GM19043 (cell line): ENCODE measurements at regions not wholly inside any gene's neighbourhood (a gene's known extent, or its start where the extent isn't known, plus 50 kb on each side); places are given as distances from the start of the nearest gene placed in this dataset.

Source experiments
- ATAC-seq: cut with Tn5 transposase; IDR thresholded peaks from one replicate; pipeline ENCODE4 v1.9.1; 2021; ENCODE audit warnings: low read depth; ENCODE audit not compliant: unreplicated experiment

GRCh38 chr4:23279377-23279986 is 586.7 kb downstream of the GBA3 start:
- no peak for ATAC-seq

GRCh38 chr4:23278845-23279244 is 586.1 kb downstream of the GBA3 start:
- no peak for ATAC-seq

DNA sequence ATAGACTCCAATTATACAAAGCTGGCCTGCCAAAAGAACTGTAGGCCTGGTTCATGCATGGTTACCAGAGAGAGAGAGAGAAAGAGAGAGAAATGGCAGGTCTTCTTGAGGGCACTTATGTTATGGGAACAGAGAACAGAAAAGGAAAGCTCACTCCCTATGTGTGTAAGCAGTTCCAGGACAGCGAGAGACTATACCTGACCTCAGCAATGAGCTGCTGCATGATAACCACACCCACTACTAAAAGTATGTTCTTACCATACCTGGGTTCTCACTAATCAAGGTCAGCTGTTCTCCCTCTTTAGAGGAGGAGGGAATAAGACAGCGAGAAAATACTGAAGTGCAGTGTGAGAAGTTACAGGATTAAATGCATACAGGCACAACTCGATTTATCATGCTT is 583.3 kb downstream of the GBA3 start:
- no peak for ATAC-seq

DNA sequence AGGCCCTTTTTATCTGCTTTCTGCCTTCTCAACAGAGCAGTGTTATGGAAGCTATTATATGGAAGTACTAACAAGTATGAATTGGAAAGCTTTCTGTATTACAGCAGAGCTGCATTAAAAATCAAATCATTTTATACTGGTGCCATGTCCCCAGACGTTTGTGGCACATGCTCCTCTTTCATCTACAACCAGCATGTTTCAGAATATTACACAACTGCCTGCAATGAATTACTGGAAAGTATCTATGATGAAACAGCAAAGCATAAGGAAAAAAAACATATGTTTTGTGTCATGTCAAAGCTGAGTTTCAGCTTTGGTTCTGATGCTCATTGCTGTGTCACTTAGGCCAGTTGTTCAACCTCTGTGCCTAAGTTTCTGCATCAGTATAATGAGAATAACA is 576.8 kb downstream of the GBA3 start:
- no peak for ATAC-seq

DNA sequence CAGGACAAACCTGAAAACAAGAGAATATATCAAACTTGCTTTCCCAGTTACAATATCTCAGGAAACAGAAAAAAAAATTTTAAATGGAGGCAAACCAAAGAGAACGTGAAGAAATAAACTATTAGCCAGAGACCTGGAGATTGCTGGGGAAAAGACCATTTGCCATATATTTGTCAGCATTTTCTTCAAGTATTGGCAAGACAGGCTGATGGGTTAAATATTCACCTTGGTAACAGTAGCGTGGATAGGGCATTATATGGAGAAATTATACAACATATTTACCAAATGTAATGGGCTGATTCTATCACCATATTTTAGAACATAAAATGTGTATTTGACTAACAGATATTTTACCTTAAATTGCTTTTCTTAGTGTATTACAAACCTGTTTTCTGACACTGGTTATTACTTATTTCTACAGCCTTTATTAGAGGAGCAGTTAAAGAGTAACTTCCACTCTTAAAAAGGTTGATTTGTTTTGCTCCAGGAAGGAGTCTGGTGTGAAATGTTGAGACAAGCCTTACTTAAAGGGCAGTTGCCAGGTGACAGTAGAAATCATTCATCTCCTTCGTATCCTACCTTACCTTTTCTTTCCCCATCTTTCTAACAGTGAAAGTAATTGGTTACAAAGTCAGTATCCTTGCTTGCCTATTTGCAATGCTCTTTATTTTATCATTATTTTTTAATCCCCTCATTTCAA is 575.5 kb downstream of the GBA3 start:
- ATAC-seq = no peak

- no peak for ATAC-seq
These were observed 573.7 kb downstream of the GBA3 start for GRCh38 chr4:23266401-23266800.

GRCh38 chr4:23260511-23260910 is 567.8 kb downstream of the GBA3 start:
- ATAC-seq = no peak

- ATAC-seq = no peak
These were observed 552.6 kb downstream of the GBA3 start for GRCh38 chr4:23245203-23245832.

DNA sequence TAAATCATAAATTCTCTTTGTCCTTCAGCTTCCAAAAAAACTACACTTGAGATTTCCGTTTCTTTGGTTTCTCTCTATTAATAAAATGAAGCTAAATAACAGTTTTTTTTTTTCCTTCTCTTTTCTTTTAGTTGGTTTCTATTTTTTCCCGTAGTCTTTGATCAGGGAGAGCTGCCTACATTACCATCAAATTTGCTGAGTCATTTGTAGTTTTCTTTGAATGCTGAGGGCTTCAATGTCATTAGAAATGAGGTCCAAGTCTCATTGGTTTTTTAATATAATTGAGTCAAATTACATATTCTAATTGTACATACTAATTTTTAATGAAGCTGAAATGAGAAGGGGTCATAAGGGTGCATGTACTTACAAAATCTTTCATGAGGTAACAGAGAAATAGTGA is 550.2 kb downstream of the GBA3 start:
- no peak for ATAC-seq

DNA sequence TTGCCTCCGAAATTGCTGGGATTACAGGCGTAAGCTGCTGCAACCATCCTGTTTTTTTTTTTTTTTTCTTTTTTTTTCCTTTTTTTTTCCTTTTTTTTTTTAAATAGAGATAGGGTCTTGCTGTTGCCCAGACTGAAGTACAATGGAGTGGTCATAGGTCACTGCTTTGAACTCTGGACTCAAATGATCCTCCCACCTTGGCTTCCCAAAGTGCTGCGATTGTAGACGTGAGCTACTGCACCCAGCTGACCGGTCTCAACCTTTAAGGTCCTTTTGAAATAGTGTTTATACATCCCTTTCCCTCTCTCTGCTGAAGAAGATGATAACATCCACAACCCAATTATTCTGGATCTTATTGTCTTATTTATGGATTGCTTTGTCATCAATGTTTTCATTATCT is 548.7 kb downstream of the GBA3 start:
- ATAC-seq = no peak

DNA sequence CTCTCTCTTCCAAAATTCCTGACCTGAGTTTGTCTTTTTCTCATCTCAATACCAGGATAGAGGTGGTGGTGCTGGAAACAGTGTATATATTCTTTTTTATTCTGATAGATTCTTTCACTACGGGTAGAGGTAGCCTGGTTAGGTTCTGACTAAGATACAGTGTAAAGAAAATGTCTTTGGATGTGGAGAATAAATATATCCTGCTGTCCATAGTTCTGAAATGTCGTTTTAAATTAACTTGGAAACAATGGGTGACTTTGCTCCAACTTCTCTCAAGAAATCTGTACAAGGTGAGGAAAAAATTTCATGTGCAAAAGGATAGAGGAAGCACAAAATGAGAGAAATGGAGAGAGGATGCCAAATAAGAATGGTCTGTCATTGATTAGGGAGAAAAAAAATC is 546.1 kb downstream of the GBA3 start:
- ATAC-seq = no peak

DNA sequence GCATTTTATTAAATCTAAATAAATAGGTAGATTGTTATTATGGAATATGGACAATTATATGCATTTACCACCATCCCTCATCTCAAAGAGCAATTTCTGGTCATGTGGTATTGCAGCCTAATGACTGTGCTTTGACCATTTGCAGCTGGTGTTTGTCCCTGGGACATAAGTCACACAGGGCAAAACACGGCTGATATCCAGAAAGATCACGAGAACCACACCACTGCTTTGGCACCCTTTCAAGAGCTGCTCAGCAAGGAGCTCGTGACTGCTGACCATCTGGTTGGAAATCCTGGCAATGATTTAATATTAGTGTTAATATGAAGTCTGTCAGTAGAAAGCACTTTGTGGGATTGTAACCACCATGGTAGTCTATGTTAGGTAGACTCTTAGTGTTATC is 545.0 kb downstream of the GBA3 start:
- no peak for ATAC-seq

GRCh38 chr4:23235628-23236390 is 543.1 kb downstream of the GBA3 start:
- no peak for ATAC-seq

- ATAC-seq = no peak
These were observed 542.0 kb downstream of the GBA3 start for GRCh38 chr4:23234716-23235115.

GRCh38 chr4:23234018-23234417 is 541.3 kb downstream of the GBA3 start:
- no peak for ATAC-seq

DNA sequence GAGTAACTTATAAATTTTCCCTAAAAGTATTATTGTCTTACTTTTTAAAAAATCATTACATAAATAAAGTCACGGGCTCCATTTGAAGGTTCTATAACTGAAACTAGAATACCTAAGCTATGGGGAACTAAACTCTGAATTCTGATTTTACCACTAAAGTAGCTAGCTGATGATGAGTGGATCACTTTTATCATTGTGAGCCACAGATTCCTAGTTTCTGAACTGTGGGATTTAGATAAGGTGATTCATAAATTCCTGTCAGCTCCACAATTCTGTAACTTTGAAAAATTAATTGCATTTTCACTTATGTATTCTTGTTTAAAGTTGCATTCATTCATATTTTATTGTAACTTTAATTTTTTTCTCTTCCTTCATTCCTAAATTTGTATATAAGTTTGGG is 540.9 kb downstream of the GBA3 start:
- no peak for ATAC-seq

GRCh38 chr4:23232987-23233386 is 540.2 kb downstream of the GBA3 start:
- no peak for ATAC-seq

- no peak for ATAC-seq
These were observed 532.8 kb downstream of the GBA3 start for GRCh38 chr4:23225564-23225963.

DNA sequence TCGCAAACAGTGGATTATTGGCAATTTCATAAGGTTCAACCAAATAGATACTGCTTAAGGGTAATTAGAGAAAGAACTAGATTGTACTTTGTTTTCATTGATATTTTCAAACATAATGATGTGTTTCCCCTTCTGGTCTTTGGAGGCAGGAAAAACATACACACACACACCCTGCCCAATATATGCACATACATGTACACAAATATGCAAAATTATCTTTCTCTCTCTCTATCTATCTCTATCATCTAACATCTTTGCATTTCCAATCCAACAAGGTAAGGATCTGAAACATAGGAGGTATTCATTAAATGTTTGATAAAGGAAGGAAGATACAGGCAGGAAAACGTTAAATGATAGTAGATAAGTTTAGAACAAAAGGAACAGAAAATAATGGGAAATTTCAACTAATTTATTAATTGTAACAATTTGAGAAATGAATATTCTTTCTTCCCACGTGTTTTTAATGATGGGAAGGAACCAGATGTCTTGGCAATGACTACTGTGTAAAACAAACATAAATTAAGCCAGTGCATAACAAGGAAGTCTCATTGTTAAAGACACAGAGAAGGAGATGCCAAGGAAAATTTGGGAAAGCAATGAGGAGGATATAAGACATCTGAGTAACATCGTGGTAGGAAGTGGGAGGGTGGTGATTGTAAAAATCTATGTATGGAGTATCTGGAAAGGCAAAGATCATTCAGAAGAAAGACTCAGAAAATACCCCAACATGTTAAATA is 532.1 kb downstream of the GBA3 start:
- no peak for ATAC-seq

- ATAC-seq = no peak
These were observed 528.2 kb downstream of the GBA3 start for GRCh38 chr4:23220911-23221310.
